NCI-H1105 (cell line): ENCODE measurements at regions not wholly inside any gene's neighbourhood (a gene's known extent, or its start where the extent isn't known, plus 50 kb on each side); places are given as distances from the start of the nearest gene placed in this dataset.
A peak's percentile ranks its signal among the peaks of the same experiment; 100 is the strongest.
"Not testable (repeated sequence)": the region's sequence is repeated elsewhere in the genome, so short reads cannot be mapped to it uniquely, and the experiment has no call there.

Source experiments
- DNase-seq: peaks from one replicate; lab custom pipeline; 2025; lab: John Stamatoyannopoulos, UW

DNA sequence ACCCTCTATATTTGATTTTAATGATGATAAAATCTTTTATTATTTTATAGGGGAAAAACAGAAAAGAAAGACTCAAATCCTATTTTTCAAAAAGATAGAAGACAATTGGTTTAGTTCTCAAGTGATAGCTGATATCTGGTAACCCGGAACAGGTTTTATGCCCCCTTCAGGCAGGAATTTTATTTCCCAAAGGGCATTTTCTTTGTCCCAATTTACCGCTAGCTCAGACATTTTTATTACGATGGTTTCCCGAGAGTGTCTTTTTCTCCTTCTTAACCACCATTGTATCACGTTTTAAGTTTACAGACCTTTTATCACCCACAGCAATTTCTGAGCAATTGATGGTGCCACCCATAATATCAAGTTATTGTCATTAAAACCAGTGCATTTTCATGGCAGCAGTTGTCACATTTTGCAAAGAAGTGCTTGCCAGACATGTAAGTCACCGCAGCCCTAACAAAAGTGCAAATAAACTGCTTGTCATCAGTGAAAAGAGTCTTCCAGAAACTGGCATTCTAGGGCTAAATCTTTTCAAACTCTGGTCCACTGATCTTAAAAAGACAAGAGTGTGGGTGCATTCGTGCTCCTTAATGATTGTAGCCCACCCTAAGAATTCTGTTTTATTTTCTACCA is 204.8 kb upstream of the VCX start:
- no peak for DNase-seq

DNA sequence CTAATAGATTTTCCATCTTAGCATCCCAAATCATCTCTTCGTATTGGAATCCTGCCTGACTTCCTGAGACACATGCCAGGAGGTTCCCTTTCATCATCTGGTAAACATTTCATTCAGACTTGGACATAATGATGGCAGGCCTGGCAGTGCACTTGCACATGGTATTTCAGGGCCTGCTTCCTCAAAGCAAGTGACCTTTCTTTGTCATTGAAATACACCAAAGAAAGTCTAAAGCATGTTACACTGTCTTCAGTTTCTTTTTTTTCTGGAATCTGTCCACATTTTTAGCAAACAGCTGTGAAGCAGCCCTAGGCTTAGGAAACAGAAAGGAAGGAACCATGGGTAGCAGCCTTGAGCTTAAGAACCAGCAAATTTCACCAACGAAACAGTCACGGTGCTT is 205.9 kb upstream of the VCX start:
- no peak for DNase-seq

DNA sequence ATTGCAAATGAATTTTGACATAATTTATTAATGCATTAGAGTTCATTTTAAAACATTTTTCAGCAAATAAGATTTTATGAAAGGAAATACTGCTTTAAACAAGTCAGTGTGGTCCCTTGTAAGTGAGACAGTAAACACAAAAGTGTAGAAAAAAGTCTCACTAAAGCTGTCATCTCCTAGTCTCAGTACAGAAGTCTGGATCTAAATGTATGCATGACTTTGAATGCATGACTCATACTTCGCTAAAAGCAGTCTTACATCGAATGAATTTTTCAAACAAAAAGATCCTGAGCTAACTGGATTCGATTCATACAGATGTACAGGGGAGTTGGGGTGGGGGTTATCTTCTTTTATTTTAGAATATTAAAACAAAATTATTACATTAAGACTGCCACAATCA is 207.4 kb upstream of the VCX start:
- DNase-seq: no peak

DNA sequence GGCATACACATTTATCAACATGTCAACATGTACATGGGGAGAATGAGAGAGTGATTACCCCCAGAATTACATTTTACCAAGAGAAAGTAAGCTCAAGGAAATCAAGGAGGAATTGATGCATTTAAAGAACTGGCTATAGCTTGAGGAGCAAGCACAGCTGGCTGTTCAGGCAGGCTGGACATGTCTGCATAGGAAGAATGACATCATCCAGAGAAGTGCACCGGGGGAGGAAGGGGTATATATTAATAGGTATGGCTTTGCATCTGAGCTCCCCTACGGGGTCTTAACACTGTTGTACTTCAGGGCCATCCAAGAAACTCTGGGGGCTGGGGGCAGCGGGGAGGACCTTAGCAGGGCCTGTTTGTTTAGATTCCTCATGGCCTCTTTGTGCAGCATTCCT is 222.4 kb upstream of the VCX start:
- DNase-seq: no peak

DNA sequence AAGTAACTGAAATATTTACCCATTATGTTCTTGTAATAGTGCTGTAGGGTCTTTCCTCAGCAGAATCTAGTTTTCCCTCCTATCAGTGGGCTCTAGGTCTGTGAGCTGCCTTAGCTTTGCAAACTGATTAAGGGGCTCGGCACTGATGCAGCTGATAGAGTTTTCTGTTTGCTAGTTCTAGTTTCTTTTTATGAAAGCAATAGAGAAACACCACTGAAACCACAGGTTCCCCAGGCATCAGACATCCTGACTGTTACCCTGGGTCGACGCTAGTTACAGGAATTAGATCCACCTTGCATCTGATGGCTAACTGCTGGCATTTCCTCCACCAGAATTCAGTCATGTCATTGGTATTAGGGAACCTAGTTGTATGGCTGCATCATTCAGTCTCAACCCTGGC is 225.0 kb upstream of the VCX start:
- DNase-seq: no peak

DNA sequence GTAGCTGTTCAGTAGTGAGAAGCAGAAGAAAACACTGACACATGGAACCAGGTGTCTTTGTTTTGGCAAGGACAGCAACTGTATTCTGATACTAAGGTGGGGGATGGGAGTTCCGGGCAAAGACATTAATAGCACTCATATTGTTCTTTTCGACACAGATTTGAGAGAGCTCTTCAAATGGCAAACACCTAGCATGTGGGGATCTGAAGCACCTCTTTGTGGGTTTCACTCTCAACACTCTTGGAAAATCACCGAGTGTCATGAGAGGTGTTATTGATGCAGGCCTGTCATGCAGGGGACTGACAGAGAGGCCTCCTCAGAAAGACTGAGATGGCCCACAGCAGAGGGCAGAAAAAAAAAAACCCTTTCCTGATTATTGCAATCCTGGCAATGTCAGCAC is 228.4 kb upstream of the VCX start:
- peak; percentile 68 for DNase-seq

DNA sequence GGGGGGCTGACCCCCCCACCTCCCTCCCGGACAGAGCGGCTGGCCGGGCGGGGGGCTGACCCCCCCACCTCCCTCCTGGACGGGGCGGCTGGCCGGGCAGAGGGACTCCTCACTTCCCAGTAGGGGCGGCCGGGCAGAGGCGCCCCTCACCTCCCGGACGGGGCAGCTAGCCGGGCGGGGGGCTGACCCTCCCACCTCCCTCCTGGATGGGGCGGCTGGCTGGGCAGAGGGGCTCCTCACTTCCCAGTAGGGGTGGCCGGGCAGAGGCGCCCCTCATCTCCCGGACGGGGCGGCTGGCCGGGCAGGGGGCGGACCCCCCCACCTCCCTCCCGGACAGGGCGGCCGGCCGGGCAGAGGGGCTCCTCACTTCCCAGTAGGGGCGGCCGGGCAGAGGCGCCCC is 234.3 kb upstream of the VCX start:
- not testable (repeated sequence) for DNase-seq

DNA sequence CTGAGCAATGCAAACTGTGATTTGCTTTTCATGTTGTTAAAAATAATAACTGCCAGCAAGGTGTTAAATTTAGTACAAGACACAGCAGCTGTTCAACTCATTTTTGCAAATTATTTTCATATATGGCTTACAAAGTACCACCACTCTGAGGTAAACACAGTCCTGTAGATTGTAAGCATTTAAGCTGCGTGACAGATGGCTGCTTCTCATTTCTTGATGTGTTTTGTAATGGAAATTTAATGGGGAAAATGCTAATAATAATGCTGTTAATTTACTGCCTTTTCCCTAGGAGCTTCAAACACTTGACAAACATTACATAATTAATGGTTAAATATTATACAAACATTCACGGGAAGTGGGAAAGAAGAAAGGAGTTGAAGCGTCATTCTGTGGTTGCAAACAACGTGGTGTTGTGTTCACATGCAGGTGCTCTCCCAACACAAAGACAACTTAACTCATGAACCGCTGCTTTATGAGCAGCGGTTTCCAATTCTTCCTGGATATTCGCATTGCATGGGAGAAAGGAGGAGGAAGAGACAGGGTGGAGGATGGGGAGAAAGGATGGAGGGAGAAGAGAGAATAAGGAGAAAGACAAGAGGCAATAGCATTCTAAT is 236.8 kb upstream of the VCX start:
- DNase-seq: peak; percentile 66

DNA sequence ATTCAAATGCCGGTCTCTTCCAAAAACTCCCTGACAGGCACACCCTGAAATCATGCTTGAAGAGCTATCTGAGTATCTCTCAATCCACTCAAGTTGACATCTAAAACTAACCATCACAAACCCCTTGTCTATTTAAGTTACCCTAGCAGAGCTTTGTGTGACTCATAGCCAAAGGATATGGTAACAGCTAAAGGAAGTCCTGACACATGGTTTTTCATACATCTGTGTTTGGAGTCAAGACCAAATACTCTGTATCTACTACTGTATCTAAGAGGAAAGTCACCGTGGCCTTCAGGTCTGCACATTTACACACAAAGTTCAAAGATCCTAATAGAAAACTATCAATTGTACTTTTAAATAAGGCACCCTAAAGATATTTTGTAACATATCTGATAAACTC is 239.6 kb upstream of the VCX start:
- DNase-seq: no peak

DNA sequence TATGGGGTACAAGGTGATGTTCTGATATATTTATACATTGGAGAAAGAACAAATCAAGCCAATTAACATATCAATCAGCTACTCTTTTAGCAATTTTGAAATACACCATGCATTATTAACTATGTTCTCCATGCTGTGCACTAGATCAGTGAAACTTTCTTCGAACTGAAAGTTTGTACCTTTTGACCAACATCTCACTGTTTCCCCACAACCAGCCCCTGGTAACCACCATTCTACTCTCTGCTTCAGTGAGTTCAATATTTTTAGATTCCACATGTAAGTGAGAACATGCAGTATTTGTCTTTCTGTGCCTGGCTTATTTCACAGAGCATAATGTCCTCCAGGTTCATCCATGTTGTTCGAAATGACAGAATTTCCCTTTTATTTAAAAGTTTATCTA is 246.1 kb upstream of the VCX start:
- DNase-seq: no peak

DNA sequence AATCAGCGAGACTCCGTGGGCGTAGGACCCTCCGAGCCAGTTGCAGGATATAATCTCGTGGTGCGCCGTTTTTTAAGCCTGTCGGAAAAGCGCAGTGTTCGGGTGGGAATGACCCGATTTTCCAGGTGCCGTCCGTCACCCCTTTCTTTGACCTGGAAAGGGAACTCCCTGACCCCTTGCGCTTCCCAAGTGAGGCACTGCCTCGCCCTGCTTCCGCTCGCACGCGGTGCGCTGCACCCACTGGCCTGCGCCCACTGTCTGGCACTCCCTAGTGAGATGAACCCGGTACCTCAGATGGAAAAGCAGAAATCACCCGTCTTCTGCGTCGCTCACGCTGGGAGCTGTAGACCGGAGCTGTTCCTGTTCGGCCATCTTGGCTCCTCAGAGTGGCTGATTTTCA is 249.6 kb upstream of the VCX start:
- DNase-seq: not testable (repeated sequence)

DNA sequence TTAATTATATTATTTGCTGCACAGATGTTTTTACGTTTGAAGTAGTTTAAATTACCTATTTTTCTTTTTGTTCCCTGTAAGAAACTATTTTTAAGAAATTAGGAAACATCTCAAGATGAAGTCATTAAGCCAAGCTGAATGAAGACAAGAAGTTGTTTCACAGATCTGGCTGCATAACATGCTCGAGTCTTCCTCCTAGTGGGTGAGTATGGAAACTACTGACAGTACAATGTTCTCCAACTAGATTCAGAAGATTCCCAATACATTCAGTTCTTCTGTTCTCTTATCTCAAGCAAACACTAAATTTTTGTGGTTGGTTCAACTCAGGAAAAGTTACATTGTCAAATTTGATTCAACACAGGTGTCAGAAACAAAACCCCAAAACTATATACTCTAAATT is 256.8 kb upstream of the VCX start:
- no peak for DNase-seq

DNA sequence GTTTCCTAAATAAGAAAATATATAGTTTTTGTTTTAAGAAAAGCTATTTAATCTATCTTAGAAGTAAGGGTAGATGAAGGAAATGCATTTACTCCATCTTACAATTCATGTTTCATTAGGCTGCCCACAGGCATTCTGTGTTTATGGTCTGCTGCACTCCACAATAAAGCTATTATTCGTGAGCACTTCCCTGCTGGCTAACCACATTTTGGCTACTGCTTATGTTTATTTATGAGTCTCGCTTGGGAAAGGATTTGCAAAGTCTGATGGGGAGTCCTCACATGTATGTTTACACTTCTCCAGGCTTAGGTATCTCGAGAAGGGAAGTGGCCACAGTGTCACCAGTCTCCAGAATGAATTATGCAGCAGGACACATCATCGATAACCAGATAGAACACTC is 260.8 kb upstream of the VCX start:
- DNase-seq: peak; percentile 4

DNA sequence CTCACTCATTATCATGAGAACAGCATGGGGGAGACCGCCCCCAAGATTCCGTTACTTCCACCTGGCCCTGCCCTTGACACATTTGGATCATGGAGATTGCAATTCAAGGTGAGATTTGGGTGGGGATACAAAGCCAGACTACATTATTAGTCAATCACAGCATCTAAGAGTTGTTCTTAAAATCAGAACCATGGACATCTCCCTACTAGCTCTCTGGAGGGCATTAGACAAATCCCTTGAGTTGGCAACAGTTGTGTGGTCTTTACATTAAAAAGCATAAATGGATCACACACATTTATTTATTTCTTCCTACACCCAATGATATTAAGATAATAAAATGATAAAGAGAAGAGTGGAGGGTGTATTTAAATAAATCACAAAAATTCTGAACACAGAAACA is 262.8 kb upstream of the VCX start:
- no peak for DNase-seq

DNA sequence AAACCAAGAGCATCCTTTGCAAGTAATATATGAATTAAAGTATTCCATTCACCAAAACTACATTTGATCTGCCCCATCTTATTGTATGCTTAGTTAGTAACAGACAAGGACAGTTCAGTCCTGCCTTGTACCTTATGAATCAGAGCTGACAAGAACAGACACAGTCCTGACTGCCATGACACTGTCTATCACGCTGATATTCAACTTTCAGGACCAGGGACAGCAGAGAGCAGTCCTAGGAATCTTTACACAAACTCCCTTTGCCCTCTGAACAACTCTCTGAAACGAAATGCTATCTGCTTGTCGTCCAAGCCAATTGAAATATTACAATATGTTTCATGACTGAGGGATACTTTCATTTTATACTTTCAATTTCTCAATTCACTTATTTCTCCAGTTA is 268.6 kb upstream of the VCX start:
- no peak for DNase-seq

DNA sequence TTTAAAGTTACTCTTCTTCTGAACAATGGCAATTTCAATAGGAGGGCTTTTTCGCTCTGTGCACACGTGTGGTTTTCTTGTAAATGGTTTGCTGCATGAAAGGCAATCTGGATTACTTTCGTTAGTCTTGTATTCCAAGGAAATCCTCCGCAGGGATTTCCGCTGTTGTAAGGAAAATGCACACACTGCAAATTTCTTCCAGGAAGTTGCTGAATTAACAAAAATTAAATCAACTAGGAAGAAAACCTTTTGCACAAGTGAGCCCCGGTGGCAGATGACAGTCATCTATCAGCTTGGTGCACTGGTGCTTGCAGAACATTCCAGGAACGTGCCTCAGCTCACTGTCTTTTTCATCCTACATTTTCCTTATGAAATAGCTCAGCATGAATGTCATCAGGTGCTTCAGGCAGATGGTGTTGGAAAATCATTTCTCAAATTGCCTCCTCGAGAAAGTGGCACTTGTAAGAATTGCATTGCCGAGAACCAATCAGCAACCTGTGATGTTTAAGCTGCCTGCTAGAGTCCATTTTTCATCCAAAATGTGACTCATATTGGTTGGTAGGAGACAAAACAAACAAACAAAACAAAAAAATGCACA is 272.4 kb upstream of the VCX start:
- DNase-seq: no peak

DNA sequence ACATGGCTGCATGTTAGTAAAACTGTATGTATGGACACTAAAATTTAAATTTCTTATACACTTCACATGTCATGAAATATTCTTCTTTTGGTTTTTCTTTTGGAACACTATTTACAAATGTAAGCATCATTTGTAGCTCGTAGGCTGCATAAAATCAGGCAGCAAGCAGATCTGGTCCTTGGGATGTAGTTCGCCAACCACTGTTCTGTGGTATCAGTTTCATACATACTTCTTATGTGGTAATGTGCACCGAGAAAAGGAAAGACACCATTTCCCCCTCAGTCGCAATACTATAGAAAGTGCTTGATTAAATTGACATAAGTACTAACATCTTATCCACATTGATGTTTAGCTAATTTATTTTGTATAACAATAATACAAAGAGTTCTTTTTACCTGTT is 274.4 kb upstream of the VCX start:
- DNase-seq: no peak

DNA sequence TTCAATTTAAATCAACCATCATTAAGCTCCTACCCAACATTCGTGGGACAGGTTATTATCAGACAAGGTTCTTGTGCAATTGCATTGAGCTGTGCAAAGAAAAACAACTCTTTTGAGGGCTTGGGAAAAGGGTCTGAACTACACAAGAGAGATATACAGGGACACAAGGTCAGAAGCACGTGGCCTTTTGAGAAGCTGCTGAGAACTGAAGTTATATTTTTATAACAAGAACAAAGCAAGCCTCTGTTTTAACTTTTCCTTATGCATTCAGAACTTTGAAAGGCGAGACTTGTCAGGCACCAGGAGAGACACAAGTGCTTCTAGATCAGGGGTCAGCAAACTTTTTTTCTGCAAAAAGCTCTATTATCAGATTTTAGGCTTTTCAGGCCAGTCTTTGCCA is 274.8 kb upstream of the VCX start:
- DNase-seq: no peak

DNA sequence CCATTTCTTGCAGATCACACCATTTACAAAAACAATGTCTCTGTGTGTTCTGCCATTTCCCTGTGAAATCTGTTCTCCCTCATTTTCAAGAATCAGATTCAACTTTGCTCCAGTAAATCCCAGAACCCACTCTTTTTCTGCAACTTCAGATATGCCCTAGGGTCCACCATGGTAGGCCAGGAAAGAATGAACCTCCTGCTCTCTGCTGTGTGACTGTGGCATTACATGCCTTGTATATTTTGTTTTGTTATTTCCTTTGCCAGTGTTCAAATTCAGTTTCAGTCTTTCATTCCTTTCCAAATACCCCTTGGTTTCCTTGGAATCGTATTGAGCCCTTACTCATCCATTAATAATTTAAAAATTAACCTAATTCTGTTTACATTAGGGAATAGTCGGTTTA is 290.2 kb upstream of the VCX start:
- no peak for DNase-seq

DNA sequence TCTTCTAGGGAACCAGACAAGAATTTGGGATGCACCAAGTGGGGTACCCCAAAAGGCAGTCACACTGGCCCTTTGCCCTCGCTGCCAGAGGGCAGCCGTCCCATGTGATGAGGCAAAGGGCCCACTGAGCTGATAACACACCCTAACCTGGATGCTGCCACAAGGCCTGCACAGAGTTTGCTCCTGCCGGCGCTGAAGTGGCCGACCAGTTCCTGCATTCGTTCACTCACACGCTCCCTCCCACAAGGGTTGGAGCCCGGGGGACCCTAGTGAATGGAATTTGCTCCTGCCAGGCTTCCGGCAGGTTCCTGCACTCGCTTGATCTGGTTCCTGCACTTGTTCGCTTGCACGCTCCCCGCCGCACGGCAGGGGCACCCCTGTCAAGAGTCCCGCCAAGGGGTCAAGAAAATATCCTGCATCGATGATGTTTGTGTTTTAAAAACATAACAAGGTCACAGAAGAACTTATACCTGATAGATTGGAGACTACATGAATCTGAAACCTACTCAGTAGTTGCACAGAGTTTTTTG is 296.4 kb upstream of the VCX start:
- DNase-seq: no peak

DNA sequence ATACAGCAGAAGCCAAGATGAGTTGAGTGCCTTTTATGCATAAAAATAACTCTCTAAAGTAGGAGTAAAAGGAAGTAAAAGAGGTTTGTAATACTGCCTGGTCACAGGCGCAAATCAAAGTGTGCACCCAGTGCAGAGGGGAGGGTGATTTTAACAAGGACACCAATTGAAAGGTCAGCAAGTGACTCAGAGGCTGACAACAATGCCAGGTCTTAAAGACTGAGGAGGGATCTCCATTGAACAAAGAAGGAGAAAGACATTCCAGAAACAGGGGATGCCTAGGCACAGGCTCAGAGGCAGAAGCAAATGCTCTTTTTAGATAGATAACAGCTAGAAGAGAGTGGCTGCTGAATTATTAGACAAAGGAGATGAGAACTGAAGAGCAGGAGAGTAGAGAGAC is 297.4 kb upstream of the VCX start:
- no peak for DNase-seq

DNA sequence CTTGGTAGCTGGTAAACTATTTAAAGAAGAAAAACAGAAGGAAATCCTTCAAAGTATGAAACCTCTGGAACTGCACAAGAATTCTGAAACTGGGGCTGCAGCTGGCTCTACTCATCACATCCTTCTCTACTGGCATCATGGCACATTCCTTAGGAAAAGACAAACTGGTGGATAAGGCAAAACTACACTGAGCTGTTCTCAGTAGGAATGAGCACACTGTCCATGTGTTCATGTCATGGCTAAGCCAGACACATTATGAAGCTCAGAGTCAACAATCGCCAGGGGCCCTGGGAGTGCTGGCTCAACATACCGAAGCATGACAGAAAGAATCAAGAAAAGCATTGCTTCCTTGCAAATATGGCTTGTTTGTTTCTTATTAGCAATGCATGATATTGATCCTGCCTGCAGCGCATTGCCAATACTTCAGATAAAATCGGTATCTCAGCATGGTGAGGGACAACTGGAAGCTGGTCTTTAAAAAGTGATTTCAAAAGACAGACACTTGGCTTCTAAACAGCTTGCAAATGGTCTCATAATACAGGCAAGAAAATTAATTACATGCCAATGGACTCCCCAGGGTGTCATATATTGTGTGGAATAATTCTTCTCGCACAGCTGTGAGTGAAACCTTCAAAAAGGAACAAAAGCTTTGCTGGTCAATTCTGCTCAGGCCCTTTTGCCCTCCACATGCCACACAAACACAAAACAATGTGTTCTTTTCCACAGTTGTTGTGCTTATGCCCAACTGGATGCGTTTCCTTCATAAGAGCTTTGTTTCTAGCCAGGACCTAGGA is 300.2 kb upstream of the VCX start:
- DNase-seq: no peak

DNA sequence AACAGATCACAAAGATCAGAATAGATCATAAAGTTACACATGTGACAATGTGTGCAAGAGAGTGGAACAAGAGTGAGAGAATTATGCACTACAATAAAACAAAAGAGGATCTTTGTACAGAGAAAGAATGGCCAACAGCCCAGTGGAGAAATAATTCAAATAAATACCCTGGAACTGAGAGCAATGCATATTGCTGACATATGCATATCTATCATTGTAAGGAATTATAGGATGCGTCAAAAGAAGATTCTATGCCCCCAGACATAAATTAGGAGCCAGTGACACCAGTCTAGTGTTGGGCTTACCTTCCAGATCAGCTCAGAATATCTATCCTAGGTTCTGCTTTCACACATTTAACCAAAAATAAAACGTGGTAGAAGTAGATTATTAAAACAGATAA is 320.1 kb upstream of the VCX start:
- DNase-seq: no peak
